SK-N-MC (cell line): ENCODE measurements at regions not wholly inside any gene's neighbourhood (a gene's known extent, or its start where the extent isn't known, plus 50 kb on each side); places are given as distances from the start of the nearest gene placed in this dataset.

Source experiments
- EZH2 ChIP-seq: fragments of 200-600 bp; sonication (generic); IDR thresholded peaks from one replicate; pipeline ENCODE4 v1.6.1; 2017; ENCODE audit warnings: antibody characterized with exemption
- FOXP2 ChIP-seq: optimal IDR thresholded peaks from 2 replicates; pipeline ENCODE3; 2011; ENCODE audit warnings: mild to moderate bottlenecking, moderate library complexity; ENCODE audit not compliant: insufficient read depth; ENCODE audit errors: extremely low read length, control extremely low read depth
- POLR2AphosphoS5 ChIP-seq: IDR thresholded peaks from 2 replicates; pipeline ENCODE4 v1.6.1; 2012; ENCODE audit warnings: mild to moderate bottlenecking, low read depth, low read length, borderline replicate concordance

DNA sequence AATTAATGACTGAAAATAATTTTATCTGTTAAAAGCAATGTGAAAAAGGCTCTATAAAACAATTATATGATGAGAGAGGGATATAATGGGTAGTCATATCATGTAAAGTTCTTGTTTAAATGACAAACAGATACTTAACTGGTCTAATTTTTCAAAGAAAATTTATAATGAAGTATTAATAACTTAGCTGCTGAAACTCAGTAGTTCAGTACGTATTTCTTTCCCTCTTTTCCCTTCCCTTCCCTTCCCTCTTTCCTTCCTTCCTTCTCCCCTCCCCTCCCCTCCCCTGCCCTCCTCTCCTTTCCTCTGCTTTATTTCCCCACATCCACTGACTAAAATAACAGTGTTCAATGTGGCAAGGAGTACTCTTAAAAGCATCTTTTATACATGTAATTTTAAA lies 123.1 kb upstream of the PTGFR start:
- TF ChIP-seq EZH2 (no peak), POLR2AphosphoS5 (no peak), FOXP2 (no peak)
